ENCODE measurements at regions not wholly inside any gene's neighbourhood (a gene's known extent, or its start where the extent isn't known, plus 50 kb on each side); places are given as distances from the start of the nearest gene placed in this dataset.

DNA sequence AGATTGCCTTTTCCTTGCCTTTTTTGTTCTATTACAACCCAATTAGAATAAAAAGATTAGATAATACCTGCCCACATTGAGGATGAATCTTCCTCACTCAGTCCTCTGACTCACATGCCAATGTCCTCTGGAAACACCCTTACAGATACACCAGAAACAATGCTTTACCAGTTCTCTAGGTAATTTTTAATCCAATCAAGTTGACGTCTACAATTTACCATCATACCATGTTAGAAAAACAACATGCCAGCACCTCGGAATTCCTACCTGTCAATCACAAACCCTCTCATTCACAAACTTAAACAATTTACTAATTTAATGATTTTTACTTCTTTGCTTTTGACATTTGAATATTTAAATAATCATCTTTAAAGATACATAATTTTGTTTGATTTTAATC, 953.8 kb downstream of the TRHDE start:
- TF ChIP-seq, protein P1, sequence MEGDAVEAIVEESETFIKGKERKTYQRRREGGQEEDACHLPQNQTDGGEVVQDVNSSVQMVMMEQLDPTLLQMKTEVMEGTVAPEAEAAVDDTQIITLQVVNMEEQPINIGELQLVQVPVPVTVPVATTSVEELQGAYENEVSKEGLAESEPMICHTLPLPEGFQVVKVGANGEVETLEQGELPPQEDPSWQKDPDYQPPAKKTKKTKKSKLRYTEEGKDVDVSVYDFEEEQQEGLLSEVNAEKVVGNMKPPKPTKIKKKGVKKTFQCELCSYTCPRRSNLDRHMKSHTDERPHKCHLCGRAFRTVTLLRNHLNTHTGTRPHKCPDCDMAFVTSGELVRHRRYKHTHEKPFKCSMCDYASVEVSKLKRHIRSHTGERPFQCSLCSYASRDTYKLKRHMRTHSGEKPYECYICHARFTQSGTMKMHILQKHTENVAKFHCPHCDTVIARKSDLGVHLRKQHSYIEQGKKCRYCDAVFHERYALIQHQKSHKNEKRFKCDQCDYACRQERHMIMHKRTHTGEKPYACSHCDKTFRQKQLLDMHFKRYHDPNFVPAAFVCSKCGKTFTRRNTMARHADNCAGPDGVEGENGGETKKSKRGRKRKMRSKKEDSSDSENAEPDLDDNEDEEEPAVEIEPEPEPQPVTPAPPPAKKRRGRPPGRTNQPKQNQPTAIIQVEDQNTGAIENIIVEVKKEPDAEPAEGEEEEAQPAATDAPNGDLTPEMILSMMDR (IDR thresholded peaks at IDR 0.05; ENCODE audit: low read length) = no peak
- no peak for TF ChIP-seq EZH2 (IDR thresholded peaks at IDR 0.05; ENCODE audit: borderline replicate concordance, low read length)

Measured in OCI-LY1 (cell line).